ENCODE measurements at regions not wholly inside any gene's neighbourhood (a gene's known extent, or its start where the extent isn't known, plus 50 kb on each side); places are given as distances from the start of the nearest gene placed in this dataset.
"Not testable (repeated sequence)": the region's sequence is repeated elsewhere in the genome, so short reads cannot be mapped to it uniquely, and the experiment has no call there.

DNA sequence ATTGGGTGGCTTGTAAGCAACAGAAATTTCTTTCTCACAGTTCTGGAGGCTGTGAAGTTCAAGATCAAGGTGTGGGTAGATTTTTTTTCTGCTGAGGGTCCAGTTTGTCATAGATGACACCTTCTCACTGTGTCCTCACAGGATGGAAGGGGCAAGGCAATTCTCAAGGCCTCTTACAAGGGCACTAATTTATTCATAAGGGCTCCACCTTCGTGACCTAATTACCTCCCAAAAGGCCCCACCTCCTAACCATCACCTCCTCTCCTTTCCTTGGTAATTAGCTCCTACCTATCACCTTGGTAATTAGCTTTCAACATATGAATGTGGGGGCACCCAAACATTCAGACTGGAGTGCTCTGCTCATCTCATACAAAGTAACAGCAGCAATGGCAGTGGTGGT, 92.3 kb upstream of the CD44 start:
- DNase-seq: no peak

DNA sequence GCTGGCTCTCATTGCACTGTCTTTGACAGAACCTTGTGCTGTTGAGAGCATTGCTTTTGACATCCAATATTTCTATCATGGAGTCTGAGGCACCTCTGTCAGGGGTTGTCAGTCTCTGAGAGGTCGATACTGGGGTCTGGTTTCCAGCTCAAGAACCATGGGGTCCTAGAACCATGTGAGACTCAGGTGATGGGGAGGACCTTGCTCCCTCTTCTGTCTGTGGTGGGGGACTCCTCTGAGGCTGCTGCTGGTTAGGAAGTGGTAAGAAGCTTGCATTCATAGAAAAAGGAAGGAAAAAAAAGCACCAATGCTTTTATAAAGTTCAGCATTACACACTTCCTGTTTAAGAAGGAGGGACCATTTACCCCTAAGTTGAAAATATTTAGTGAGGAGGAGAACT, 91.8 kb upstream of the CD44 start:
- peak; percentile 31 to 47 for DNase-seq

DNA sequence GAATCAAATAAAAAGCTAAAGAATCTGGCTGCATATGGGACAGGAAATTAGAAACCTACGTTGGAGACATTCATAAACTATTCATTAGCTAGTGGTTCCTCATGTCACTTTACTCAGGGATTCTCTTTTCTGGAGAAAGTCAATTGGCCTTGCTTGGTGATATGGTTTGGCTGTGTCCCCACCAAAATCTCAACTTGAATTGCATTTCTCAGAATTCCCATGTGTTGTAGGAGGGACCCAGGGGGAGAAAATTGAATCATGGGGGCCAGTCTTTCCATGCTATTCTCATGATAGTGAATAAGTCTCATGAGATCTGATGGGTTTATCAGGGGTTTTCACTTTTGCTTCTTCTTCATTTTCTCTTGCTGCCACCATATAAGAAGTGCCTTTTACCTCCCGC, 91.2 kb upstream of the CD44 start:
- DNase-seq: no peak

DNA sequence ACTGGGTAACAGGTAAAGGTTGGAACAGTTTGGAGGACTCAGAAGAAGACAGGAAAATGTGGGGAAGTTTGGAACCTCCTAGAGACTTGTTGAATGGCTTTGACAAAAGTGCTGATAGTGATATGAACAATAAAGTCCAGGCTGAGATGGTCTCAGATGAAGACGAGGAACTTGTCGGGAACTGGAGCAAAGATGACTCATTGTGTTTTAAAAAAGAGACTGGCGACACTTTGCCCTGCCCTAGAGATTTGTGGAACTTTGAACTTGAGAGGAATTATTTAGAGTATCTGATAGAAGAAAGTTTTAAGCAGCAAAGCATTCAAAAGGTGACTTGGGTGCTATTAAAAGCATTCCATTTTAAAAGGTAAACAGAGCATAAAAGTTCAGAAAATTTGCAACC, 90.6 kb upstream of the CD44 start:
- not testable (repeated sequence) for DNase-seq

DNA sequence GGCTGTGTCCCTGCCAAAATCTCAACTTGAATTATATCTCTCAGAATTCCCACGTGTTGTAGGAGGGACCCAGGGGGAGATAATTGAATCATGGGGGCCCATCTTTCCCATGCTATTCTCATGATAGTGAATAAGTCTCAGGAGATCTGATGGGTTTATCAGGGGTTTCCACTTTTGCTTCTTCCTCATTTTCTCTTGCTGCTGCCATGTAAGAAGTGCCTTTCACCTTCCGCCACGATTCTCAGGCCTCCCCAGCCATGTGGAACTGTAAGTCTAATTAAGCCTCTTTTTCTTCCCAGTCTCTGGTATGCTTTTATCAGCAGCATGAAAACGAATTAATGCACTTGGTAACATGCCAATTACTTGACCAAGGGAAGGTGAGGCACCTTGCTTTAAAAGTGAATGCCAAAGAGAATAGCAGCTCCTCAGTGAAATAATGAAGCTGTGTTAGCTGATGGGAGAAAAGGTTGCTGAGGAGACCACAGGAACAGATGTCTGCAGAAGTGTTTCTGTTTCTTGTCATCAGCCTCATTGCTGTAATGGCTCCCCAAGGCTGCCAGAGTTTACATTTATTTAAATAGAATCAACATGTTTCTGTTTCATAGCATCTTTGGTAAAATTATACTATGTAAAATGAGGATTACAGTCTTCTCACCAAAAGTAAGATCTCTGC, 89.0 kb upstream of the CD44 start:
- no peak for DNase-seq

DNA sequence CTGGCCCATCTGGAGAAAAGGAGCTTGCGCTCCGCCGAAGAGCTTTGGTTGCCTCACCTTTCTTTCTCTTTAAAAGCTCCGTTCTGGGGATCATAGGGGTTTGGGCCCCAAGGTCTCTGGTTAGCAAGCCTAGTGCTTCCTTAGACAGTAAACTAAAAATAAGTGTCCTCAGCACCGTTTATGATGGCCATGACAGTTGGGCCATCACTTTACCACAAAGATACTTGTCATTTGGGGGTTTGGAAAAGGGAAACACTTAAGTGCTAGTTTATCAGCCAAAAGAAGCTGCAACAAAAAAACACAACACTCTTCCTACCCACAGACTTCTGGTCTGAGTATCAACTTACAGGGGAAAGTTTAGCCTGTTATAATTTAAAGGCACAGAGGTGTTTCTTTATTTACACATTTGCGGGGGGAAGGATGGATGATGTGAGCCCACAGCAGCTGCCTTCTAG, 88.4 kb upstream of the CD44 start:
- no peak for DNase-seq

DNA sequence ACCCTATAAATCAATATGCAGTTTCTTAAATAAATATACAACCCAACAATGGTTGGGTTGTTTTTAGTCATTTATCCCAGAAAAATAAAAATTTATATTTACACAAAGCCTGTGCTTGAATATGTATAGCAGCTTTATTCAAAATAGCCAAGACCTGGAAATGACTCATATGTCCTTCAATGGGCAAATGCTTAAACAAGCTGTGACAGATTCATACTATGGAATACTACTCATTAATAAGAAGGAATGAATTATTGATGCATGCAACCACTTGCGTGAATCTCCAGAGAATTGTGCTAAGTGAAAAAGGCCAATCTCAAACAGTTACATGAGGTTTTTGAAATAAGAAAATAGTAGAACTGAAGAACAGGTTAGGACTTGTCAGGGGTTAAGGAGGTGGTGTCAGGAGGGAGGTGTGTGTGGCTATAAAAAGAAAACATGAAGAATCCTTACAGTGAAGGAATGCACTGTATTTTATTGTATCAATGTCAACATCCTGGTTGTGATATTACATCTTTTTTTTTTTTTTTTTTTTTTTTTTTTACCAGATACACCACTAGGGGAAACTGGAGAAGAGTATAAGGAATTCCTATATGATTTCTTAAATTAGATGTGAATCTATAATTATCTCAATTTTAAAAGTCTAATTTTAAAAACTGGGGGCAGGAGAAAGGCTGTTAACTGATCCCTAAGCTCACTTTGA, 82.4 kb upstream of the CD44 start:
- no peak for DNase-seq

DNA sequence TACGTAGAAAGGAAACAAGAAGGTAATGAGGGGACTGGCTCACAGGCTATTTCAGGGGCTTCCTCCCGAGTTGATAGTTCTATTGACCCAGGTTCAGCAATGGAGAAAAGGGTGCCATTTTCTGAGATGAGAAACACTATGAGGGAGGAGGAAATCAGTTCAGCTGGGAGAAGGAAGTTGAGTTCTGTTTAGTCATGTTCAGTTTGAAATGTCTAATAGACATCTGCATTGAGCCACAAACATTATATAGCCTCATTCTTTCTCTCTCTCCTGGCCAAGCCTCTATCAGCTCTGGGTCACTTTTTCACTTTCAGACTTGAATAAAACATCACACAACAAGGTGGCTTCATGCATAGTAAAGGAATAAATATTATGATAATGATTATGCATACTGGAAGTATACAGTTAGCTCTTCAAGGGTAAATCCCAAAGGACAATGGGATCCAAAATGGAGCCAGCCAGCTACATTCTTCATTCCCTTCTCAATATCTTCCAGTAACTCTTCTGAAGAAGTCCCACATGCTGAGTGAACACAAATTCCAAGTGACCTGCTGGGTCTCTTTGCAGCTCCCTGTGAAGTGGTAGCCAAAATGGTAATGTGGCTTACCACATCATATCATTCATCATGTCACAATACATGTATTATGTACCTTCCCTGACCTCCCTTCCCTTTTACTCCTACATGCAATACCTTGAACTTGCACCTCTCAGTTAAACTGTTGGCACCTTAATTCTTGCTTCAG, 80.9 kb upstream of the CD44 start:
- DNase-seq: no peak

DNA sequence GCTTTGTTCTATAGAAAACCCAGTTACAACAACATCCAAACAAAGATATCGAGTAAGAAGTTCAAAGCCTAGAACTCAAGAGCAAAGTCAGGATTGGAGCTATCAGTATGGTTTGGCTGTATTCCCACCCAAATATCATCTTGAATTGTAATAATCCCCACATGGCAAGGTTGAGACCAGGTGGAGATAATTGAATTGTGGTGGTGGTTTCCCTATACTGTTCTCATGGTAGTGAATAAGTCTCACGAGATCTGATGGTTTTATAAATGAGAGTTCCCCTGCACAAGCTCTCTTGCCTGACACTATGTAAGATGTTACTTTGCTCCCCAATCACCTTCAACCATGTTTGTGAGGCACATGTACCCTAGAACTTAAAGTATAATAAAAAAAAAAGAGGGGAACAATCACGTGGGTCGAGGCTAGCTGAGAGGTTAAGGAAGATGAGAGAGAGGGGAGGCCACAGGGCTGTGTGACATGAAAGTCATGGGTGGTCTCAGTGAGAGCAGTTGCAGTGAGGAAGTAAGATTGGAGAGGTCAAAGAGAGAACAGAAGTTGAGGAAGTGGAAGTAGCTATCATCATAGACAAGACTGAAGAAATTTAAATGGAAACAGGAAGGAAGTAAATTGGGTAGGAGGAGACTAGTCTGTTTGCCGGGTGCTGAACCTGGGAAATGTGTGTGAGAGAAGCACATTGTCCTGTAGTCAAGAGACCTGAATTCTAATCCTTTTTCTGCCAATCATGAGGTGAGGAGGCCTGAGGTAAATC, 80.1 kb upstream of the CD44 start:
- no peak for DNase-seq

DNA sequence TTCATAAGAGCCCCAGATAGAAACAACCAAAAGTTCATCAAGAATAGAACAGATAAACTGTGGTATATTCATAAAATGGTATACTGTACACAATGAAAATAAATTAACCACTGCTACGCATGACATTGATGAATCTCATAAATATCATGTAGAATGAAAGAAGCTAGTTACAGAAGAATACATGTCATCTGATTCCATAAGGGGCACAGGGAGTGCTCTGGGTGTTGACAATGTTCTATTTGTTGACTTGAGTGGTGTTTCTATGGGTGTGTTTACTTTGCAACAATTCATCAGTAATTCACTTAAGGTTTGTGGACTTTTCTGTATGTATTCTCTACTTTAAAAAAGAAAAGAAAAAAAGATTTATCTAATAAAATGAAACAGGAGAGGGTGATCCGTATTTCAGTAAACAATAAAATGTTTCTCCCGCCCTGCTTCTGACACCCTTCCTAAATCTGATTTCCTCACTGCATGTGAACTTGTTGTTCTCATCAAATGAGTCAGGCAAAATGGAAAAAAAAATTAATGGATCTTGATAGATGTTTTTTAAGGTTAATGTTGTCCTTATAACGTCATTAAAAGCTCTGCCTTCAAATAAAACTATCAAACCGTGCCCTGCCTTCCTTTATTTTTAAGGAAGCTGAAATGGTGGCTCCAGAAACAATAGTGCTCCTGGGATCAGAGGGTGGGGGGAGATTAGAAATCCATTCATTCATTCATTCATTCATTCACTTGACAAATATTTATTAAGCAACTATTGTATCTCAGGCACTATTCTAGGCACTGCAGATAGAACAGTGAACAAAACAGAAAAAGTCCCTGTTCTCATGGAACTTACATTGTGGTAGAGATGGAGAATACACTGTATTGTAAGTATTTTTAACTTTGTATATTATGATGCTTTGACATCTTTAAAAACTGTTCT, 77.2 kb upstream of the CD44 start:
- no peak for DNase-seq

DNA sequence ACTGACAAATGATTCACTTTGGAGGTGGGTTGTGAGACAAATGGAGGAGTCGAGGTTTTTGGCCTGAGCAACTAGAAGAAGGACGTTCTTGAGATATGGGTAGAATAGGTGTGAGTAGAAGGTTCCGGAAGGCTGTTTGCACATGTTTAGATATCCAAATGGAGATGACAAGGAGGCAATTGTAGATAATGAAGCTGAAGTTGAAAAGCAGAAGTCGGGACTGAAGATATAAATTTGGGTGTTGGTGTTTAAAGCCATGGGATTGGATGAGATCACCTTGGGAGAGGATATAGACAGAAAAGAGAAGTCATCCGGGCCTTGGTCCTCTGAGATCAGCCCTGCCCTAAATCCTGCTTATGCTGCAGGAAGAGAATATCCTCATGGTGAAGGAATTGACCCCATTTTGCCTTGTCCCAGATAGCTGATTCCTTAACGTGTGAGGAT, 75.5 kb upstream of the CD44 start:
- DNase-seq: no peak

DNA sequence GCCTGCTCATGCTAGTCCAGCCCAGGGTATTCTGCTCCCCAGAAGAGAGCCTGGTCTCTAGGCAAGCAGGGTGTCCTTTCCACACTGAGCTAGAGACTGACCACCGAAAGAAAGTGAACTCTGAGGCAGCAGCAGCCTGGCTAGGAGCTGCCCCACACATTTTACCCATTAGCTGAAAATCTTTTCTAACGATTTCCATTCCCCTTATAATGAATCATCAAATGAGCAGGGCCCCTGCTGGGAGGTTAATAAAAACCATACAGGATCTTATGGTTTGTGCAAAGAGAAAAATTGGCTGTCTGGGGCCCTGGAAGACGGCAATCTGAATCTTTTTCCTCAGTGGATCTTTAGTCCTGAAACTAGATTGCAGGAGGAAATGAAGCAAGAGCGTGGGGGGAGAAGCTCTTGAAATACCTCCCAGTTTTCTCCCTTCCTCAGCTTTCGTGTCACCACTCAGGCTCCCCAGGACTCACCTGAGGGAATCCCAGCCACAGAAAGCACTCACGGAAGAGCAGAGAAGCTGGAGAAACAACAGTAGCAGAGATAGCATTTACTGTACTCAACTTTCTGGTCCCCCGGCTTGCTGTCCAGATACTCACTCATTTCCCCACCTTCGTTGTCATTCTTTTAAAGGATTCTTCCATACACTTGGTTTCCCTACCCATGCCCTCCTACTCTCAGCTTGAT, 74.7 kb upstream of the CD44 start:
- DNase-seq: no peak

DNA sequence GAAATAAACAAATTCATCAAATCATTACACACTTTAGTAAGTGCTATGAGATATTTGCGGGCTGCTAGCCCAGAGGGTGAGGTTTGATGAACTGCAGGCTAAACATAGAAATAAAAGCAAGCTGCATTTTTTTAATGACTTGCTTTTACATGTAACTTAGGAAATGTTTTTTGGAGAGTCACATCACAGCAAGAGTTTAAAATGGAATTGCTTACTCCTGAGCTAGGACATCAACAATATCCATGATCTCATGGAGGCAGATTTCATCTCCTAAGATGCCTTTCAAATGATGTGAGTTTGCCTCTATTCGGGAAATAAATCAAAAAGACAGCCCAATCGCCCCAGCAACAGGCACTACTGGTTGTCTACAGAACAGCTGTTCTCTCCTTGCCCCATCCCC, 73.4 kb upstream of the CD44 start:
- no peak for DNase-seq

DNA sequence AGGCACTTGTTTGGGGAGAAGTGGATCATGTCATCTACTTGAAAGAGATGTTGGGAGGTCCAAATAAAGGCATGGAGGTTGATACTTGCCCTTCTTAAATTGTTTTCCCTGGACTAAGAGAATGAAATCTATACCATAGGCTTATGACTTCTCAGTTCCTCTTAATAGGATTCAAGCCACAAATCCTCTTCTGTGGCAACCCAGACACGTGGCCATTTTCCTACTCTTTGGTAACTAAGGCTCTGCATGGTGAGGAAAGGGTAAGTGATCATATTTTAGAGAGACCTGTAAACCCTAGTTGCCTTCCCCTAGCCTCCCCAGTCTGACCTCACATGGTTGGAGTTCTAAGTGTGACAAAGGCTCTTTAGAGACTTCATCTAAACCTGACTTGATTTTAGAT, 72.9 kb upstream of the CD44 start:
- no peak for DNase-seq

DNA sequence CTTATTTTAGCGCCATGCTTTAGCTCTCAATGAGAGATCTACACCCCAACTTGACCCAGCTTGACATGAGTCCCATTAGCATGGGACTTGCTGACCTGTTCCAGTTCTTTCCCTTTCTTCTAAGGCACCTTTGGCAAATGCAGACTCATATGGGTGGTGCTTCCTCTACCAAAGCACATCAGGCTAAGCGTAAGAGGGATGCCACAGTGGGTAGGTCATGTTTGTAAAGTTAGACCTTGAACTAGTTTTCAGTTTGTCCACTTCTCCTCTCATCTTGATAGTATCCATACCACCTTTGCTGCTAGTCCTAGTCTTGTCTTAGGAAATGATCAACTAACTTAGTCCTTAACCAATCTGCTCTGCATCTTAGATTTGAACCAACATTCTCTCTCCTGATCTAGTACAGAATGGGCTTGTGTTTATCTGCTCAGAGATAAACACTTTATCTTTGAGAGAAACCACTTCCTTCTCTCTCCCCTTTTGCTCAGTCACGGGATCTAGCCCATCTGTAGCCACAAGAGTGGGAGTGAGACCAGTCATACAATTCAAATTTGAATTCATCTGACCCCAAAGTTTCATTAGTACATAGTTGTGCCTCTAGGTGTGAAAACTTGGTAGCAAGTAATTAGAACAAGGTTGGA, 72.1 kb upstream of the CD44 start:
- DNase-seq: no peak

DNA sequence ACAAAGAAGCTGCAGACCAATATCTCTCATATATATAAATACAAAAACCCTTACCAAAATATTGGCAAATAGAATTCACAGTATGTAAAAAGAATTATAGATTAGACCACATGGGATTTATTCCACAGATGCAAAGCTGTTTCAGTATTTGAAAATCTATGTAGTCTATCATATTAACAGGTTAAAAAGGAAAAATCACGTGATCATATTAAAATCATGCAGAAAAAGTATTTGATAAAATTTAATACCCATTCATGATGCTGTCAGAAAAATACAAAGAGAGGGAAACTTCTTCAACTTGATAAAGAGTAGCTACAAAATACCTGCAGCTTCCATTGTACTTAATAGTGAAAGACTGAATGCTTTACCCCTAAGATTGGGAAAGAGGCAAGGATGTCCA, 67.2 kb upstream of the CD44 start:
- DNase-seq: no peak

DNA sequence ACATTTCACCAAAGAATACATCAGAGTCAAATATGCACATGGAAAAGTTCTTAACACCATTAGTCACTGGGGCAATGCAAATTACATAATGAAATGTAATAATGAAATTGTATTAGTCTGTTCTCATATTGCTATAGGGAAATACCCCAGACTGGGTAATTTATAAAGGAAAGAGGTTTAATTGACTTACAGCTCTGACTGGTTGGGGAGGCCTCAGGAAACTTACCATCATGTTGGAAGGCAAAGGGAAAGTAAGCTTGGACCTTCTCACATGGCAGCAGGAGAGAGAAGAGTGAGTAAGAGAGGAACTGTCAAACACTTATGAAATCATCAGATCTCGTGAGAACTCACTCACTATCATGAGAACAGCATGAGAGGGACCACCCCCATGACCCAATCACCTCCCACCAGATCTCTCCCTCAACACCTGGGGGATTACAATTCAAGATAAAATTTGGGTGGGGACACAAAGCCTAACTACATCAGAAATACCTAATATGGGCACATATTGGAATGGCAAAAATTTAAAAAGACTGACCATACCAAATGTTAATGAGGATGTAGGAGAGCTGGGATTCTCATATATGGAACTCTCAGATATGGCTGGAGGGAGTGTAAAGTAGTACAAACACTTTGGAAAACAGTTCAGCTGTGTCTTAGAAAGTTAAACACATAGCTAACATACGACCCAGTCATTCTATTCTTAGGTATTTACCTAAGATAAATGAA, 65.1 kb upstream of the CD44 start:
- DNase-seq: no peak

DNA sequence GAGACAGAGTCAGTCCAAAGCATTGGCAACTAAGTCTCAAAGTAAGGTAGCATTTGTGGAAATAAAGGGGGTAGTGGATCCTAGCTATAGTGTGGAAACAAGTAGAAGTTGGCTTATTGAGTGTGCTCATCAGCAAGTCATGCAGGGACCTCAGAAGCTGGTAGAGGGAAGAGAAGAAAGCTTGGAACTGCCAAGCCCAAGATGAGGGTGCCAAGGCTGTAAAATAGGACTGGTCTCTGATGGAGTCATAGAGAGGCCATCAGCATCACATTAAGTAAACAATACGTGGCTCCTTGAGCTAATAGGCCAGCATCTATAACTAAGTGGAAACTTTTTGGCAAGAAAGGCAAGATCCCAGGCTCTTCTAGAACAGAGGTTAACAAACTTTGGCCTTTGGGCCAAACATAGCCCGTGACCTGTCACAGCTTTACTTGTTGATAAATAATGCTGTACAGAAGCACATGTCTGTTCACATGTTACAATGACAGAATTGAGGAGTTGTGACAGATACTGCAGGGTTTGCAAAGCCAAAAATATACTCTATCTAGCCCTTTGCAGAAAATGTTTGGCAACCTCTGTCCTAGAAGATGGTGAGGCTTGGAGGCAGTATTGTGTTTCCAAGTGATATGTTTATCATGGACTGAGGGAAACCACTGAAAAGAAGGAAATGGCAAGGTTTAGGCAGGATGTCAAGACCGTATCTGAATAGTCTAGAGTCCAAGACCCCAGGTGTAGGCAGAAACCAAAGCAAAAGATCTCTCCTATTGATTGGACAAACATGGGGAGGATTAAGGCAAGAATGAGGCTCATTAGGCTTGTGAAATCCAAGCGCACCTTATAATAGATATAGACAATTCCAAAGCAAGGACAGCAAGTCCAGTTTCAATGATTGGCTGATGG, 62.5 kb upstream of the CD44 start:
- DNase-seq: no peak
